ENCODE measurements at regions not wholly inside any gene's neighbourhood (a gene's known extent, or its start where the extent isn't known, plus 50 kb on each side); places are given as distances from the start of the nearest gene placed in this dataset.
"Not testable (repeated sequence)": the region's sequence is repeated elsewhere in the genome, so short reads cannot be mapped to it uniquely, and the experiment has no call there.

DNA sequence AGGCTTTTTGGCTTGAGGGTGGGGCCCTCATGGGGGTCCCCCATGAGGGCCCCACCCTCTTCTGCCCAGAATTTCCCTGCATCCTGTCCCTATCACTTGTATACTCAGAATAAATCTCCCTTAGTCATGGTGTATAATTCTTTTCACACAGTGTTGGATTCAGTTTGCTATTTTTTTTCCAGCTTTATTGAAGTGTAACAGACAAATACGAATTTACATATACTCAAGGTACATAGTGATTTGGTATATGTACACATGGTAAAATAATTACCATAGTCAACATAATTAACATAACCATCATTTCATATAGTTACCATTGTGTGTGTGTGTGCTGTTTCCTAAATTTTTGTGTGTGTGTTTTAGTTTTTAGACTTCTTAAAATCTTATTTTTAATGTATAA lies 289.4 kb downstream of the CNTNAP3B start:
- DNase-seq, result not testable (repeated sequence)

DNA sequence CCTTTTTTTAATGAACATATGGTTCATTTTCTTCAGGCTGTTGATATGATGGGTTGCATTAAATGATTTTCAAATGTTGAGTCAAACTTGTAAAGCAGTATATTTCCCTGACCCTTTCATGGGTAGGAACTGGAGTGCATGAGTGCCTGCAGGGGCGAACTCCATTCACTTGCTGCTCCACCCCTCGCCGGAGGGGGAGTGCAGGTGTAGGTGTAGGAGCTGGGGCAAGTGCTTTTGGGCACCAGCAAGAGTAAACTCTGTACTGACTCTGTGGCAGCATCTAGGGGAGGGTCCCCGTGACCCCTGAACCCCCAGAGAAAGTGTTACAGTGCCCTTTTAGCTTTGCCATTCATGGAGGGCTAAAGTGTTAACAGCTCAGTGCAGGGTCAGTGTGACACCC lies 290.3 kb downstream of the CNTNAP3B start:
- DNase-seq, result not testable (repeated sequence)

DNA sequence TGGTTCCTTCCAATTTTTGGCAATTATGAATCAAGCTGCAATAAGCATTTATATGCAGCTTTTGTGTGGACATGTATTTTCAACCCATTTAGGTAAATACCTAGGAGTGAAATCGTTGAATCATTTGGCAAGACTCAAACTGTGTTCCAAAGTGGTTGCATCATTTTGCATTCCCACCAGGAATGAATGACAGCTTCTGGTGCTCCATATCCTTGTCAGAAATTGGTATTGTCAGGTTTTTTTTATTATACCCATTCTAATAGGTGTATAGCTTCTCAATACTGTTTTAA lies 290.7 kb downstream of the CNTNAP3B start:
- not testable (repeated sequence) for DNase-seq

DNA sequence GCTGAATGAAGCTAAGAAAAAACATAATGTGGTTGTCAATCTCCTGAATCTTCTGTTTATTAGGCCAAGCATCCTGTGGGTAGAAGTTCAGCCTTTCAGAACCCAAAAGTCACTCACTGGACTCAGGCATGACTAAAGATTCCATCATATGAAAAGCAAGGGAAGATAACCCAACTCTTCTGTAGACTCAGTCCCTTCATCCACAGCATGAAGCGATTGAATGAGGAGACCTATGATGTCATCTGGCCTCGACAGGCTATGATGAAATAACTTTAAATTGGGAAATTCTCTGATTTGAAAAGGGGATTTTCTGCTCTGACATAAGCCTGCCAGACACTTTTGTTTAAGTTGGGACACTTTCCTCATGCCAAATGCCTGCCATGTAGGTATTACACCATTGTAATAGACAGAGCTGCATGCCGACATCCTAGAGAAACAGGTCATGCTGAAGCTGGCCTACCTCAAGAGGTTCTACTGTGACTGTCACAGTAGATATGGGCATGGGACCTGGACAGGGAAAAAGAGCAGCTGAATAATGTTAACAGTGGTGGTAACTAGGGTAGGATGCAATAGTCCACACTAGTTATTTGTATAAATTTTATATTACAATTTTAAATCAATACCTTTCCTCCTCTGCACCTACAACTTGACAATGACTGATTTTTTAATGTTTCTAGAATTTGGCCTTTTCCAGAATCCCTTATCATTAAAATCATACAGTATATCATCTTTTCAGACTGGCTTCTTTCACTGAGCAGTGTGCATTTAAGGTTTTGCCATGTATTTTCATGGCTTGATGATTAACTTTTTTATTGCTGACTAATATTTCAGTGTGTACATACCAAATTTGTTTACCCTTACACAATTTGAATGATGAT lies 291.3 kb downstream of the CNTNAP3B start:
- not testable (repeated sequence) for DNase-seq

DNA sequence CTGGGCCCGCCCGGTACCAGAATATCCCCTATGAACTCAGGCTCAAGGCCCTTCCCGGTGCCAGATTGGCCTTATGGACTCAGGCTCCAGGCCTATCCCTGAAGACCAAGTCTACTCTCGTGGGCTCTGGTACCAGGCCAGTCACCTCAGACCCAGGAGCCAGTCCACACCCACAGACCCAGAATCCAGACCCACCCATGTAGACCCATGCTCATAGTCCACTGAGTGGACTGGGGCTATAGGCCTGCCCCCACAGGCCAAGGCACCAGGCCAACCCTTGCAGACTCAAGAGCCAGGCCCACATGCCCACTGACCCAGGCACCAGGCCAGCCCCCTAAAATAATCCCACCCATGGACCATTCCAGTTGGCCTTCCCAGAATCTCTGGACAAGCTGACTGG lies 296.1 kb downstream of the CNTNAP3B start:
- DNase-seq, result not testable (repeated sequence)

DNA sequence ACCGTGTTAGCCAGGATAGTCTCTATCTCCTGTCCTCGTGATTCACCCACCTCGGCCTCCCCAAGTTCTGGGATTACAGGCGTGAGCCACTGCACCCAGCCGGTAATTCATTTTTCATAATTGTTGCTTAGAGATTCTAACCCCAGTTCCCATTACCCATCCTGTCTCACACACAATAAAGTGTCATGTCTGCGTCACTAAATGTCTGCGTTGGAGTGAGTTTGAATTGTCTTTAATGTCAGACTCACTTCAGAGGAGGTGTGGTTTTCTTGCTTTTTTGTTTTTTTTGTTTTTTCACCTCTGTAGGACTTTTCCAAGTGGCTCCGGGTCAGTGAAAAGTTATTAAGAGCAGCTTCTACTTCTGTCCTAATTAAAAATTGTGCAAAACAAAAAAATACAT lies 304.5 kb downstream of the CNTNAP3B start:
- not testable (repeated sequence) for DNase-seq

DNA sequence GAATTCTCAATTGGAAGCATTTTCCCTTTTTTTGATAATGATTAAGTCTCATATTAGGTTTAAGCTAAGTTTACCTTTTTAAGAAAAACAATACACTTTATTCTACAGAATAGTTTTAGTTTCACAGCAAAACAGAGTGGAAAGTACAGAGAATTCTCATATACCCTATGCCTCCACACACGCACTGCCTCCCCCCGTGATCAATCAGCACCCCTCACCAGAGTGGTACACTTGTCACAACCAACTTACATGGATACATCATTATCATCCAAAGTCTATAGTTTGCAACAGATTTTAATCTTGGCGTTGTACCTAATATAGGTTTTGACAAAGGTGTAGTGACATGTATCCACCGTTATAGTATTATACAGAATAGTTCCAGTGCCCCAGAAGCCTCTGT lies 326.5 kb downstream of the CNTNAP3B start:
- DNase-seq, result not testable (repeated sequence)

DNA sequence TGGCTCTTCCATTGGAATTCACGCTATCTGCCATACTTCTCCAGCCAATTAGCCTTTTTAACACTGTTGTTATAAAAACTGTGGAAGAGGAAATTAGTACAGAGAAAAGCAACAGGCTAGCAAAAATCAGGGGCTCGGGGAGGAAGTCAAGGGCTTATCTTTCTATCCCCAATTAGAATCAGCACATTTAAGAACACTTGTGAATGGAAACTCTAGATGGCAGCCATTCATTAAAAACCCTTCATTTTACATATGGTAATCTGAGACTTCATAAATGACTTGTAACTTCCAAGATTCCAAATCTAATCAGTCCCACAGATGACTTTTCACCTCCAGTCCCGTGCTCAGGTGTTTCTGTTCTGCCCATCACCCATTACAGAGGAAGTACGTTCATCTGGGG lies 330.5 kb downstream of the CNTNAP3B start:
- not testable (repeated sequence) for DNase-seq

DNA sequence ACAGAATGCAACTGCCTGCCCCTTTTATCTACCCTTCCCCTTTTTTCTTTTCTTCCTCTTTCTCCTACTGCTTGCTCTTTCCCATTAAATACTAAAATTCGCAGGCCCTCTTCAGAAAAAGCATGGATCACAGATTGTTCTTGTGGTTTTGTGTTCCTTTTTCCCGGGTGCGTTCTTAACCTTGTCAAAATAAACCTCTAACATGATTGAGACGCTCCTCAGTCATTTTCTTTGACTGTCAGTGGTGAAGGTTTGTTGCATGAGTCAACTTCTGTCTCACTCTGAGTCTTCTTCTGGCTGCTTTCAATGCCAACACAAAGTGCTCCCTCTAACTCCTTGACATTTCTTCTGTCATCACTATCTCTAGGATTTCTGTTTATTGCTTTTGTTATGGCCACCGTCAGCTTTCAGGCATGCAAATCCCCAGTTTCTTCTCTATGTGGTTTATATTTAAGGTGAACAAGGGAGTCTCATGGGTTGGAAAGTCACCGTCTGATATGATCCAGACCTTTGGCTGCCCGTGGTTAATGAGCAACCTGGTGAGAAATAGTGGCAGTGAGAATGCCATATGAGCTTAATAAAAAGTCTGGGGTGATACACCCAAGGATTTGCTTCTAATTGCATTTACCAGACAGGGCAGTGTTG lies 338.4 kb downstream of the CNTNAP3B start:
- not testable (repeated sequence) for DNase-seq

DNA sequence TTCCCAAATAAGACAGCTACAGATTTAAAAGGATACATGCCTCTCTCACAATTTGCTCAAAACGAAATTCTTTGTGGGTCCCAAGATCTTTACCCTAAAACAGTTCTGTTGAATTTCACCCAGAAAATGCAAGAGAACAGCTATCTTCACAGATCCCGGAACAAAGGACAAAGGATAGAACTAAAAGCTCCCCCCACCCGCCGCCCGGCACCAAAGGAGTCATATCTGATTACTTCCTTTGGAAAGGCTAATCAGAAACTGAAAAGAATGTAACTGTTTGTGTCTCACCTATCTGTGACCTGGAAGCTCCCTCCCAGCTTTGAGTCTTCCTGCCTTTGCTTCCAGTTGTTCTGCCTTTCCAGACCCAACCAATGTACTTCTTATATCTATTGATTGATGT lies 339.2 kb downstream of the CNTNAP3B start:
- not testable (repeated sequence) for DNase-seq

DNA sequence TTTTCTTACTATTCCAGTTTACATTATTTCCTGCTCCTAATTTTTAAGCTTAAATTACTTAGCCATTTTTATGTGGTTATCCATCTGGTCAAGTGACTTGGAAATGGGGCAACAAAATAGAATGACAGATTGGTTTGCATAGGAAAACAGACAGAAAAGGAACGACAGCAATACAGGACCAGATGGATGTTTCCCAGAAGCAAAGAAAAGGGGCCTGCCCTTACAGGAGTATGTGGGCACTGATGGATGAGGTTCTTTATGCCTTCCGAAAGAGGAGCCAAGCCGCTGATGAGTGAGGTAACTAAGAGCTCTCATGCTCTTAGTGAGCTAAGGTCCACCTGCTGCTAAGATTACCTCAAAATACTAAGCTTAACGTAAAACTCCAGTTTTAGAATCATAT lies 339.8 kb downstream of the CNTNAP3B start:
- DNase-seq, result not testable (repeated sequence)

DNA sequence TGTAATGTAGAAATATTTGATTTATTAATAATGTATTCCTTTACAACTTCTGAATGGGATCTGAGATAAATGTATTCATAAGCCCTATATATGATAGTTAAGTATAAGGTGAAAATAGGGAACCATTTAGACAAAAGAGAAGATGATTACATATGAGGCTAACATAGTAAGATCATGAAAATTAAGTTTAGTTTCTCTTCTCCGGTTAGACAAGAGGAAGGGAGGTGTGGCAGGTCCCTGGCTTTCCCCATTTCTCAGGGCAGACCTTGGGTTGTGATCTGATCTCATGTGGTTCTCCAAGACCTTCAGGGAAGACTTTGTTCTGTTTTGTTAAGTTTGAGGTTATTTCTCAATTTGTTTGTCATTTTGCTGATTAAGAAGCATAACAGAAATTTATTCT lies 341.3 kb downstream of the CNTNAP3B start:
- not testable (repeated sequence) for DNase-seq

DNA sequence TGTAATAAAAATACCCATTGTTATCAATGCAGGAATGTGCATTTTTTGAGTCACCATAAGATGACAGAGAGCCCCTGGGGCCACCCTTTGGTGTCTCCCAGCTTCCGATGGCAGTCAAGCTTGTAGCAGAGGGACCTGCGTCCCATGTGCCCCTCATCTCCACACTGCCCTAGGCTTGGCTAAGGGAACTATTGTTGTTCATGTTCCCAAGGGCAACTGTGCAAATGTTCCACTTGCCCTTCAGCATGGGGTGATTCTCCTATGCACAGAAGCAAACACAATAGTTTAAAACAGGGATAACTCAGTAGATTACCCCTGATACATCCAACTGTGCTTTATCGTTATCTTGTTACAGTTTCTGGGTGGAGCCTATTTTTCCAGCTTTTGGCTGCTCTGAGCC lies 342.0 kb downstream of the CNTNAP3B start:
- DNase-seq, result not testable (repeated sequence)

DNA sequence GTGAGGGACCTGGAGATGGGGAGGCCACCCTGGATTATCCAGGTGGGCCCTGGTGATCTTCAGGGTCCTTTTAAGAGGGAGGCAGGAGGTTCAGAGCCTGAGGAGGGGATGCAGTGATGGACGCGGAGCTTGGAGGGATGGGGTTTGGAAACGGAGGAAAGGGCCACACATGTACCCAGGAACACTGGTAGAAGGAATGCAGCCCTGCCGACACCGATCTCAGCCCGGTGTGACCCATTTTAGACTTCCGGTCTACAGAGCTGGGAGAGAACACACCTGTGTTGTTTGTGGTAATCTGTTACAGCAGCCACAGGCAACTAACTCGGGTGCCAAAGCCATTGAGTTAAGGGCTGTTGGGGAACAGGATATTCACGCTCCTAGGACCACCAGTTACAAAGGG lies 345.2 kb downstream of the CNTNAP3B start:
- DNase-seq, result not testable (repeated sequence)

DNA sequence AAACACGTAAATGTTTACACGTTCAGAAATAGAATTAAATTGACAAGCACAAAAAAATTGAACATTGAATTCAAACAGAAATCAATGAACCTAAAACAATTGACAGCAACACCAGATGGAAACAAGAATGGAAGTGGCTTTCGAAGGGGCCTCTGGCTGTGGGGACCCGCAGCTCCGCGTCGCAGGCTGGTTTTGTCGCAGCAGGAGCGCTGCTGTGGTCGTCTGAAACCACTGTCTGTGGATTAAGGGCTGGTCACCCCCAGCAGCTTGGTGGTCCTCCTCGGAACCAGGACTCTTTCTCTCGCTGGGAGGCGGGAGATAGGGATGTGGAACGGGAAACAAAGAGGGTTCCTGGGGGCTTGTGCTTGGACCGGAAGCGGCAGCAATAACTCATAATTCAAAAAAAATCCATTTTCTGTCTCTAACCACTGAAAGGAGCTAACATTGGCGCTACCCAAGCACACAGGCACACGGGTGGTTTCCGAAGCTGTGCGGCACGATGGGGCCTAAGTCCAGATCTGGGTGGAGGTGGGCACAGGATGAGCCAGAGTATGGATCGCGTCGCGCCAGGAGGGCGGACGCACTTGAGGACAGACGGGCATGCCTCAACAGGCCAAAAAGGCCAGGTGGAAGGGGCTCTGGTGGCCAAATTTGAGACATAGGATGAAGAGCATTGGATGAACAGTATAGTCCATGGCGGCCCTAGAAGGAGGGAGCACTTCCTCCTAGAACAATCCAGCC lies 346.0 kb downstream of the CNTNAP3B start:
- not testable (repeated sequence) for DNase-seq

DNA sequence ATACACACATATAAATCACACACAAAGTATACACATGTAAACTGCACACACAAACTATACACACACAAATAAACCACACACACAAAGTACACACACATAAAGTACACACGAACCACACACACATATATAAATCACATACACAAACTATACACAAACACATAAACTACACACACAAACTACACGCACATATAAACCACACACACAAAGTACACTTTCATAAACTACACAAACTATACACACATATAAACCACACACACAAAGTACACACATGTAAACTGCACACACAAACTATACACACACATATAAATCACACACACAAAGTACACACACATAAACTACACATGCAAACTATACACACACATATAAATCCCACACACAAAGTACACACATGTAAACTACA lies 347.3 kb downstream of the CNTNAP3B start:
- DNase-seq, result not testable (repeated sequence)

DNA sequence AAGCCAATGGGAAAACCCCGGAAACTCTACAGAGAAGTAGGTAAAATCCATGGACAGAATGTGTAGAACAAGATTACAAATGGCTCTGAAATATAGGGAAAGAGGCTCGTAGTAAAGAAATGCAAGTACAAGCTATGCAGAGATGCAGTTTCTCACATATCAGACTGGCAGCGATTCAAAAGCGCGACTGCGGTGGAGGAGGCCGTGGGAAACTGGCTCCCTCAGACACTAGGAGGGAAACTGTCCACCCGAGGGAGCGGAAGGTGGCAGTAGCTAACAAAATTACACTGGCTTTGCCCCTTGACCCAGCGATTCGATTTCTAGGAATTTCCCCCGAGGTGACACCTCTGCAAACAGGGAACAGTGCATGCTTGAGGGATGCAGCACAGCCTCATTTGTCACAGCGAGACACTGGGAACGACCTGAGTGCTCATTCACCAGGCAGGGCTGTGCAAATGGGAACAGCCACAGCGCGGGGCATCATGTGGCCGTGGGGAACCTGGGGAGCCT lies 349.3 kb downstream of the CNTNAP3B start:
- not testable (repeated sequence) for DNase-seq

DNA sequence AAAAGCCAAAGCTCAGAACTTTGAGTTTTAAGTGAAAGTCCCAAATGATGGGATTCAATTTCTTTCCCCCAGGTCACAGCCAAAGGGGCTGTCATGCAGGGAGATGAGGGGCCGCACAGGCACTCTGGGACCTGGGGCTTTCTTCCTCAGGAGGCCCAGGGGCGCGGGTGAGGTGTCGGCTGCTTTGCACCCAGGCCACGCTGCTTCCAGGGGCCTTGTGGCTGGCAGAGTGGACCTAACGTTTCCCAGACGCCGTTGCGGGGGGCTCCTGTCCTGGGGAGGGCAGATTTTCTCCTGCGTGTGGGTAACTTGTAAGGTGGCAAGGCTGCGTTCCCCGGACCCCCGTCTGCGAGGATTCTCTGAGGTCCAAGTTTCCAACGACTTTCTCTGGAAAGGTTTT lies 350.0 kb downstream of the CNTNAP3B start:
- not testable (repeated sequence) for DNase-seq

DNA sequence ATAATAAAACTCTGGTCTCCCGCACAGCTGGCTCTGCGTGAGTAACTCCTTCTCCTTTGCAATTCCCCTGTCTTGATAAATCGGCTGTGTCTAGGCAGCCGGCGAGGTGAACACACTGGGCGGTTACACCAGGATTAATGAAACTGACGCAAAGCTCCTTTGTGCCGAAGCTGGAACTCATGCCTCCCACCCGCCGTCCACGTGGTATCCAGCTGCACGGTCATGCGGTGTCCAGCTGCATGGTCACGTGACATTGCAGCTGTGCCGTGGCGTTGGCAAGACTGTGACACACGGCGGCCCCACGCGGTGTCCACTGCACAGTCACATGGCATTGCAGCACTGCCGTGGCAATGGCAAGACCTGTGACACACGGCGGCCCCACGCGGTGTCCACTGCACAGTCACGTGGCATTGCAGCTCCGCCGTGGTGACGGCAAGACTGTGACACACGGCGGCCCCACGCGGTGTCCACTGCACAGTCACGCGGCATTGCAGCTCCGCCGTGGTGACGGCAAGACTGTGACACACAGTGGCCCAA lies 350.6 kb downstream of the CNTNAP3B start:
- DNase-seq, result not testable (repeated sequence)

DNA sequence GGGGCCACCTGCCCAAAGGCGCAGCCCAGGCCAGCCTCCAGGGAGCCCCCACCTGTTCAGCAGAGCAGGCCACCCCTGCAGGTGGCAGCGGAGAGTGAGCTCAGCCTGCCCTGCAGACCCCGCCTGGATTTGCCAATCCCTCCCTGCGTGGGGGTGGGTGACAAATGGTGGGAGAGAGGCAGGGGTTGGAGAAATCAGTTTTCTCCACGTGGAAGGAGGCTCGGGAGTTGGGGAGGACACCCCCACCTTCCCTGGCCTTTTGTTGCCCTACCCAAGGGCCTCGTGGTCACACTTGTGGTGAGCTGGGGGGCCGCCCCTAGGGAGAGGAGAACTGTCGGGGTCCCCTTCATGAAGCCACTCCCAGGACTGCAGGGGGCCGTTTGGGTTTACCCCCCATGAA lies 351.7 kb downstream of the CNTNAP3B start:
- DNase-seq, result not testable (repeated sequence)

DNA sequence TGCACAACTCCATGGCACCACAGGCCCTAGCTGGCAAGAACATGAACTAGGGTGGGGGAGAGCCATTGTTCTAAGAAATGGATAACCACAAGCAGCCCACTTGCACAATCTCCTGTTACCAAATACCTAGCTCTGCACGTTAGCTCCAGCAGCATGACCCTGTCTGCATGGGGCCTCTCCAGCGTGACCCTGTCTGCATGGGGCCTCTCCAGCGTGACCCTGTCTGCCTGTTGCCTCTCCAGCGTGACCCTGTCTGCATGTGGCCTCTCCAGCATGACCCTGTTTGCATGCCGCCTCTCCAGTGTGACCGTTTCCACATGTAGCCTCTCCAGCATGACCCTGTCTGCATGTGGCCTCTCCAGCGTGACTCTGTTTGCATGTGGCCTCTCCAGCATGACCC lies 356.7 kb downstream of the CNTNAP3B start:
- not testable (repeated sequence) for DNase-seq

DNA sequence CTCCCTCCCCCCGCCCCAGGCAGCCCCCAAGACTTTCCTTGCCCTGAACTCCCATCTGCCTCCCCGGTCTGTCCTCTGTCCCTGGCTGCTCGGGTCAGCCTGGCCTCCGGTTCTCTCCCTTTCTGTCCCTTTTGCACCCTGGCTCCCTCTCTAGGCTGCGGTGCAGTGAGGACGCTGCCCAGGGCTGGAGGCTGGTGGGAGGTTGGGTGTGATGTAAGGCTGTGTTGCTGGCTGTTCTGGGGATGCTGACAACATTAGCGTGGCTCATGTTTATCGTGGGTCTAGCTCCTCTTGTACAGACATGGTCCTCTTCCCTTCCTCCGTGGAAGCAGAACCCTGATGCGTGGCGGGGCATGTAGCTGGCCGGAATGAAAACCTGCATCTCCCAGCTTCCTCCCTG lies 357.5 kb downstream of the CNTNAP3B start:
- DNase-seq, result not testable (repeated sequence)

DNA sequence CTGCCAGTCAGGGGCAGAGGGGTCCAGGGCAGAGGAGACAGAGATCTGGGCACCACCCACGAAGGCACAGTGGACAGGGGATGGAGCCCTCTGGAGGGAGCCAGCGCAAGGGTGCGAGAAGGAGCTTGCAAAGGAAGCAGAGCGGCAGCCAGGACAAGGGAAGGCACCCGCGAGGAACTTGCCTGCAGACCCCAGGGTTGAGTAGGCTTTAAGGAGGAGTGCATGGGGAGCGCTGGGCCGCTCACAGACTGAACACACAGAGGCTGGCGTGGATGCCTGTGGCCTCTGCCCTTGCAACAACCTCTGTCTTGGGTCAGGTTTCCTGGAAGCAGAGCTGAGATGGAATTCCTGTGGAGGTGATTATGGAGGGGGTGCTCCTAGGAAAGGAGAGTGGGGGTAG lies 374.4 kb downstream of the CNTNAP3B start:
- not testable (repeated sequence) for DNase-seq

All from activated naive CD4-positive, alpha-beta T cell (primary cell).